ENCODE measurements at regions not wholly inside any gene's neighbourhood (a gene's known extent, or its start where the extent isn't known, plus 50 kb on each side); places are given as distances from the start of the nearest gene placed in this dataset.

GRCh38 chr20:6892724-6893123 is 125.2 kb downstream of the BMP2 start:
- no peak for TF ChIP-seq EZH2 (optimal IDR thresholded peaks at IDR 0.05; ENCODE audit: low read depth, low read length)
- no peak for TF ChIP-seq CTCF (IDR thresholded peaks at IDR 0.05; ENCODE audit: low read length)
